Lower leg skin (tissue), 4 donors: ENCODE measurements at regions not wholly inside any gene's neighbourhood (a gene's known extent, or its start where the extent isn't known, plus 50 kb on each side); places are given as distances from the start of the nearest gene placed in this dataset.

Experiments used
- DNase-seq, 2 donors: peaks; one replicate each; pipeline ENCODE4 v3.0.0-alpha.2; 2019; ENCODE audit warnings: low spot score in 2 of 2
- H3K4me3 ChIP-seq: fragments of 200-600 bp; sonication (generic); 2 replicates; pipeline ENCODE4 v1.5.1; 2017; ENCODE audit warnings: mild to moderate bottlenecking, low read depth; ENCODE audit not compliant: poor library complexity, severe bottlenecking
- POLR2A ChIP-seq, 2 donors: fragments of 450-650 bp; IDR thresholded peaks; one replicate each; pipeline ENCODE4 v1.6.1; 2016 to 2017; ENCODE audit warnings: antibody characterized with exemption in 2 of 2, mild to moderate bottlenecking in 1 of 2, moderate library complexity in 1 of 2
- WGBS, 2 donors: methylation state at CpG; one replicate each; pipeline ENCODE4 v1.1.5; 2018; 5-methylcytosine and 5-hydroxymethylcytosine counted together
- intact Hi-C: fragments of 100-400 bp; cut with DNase I; formaldehyde crosslinking; loops from one replicate; pipeline ENCODE4 v1.15.0; 2023; ENCODE audit warnings: low total_unique reads
- TF ChIP-seq, protein P1 (sequence below), 3 donors: fragments of 450-650 bp; IDR thresholded peaks; one replicate each; pipeline ENCODE4 v1.5.1; 2016; ENCODE audit warnings: antibody characterized with exemption in 3 of 3, mild to moderate bottlenecking in 3 of 3, moderate library complexity in 2 of 3

DNA sequence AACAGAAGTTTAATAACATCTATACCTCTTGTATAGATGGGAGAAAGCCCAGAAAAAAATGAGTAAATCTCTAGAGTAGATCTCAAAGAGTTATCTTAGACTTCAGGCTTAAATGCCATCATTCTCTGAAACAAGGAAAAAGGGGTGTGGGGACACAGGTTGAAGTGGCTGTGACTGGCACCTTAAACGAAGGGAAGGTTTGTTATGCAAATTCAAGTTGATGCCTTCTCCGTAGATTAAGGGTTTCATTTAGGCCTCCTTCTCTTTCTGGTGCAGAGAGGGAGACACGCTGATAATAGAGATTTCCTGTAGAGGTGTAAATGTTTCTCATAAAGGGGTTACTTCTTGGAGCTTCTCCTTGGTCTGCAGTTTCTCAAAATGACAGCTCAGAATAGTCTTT lies 252.1 kb downstream of the CD83 start:
- intact Hi-C loops: no loop called here
- no peak for DNase-seq
- TF ChIP-seq POLR2A (IDR thresholded peaks at IDR 0.05): no peak
- TF ChIP-seq, protein P1, sequence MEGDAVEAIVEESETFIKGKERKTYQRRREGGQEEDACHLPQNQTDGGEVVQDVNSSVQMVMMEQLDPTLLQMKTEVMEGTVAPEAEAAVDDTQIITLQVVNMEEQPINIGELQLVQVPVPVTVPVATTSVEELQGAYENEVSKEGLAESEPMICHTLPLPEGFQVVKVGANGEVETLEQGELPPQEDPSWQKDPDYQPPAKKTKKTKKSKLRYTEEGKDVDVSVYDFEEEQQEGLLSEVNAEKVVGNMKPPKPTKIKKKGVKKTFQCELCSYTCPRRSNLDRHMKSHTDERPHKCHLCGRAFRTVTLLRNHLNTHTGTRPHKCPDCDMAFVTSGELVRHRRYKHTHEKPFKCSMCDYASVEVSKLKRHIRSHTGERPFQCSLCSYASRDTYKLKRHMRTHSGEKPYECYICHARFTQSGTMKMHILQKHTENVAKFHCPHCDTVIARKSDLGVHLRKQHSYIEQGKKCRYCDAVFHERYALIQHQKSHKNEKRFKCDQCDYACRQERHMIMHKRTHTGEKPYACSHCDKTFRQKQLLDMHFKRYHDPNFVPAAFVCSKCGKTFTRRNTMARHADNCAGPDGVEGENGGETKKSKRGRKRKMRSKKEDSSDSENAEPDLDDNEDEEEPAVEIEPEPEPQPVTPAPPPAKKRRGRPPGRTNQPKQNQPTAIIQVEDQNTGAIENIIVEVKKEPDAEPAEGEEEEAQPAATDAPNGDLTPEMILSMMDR (IDR thresholded peaks at IDR 0.05): no peak
- WGBS, 2 donors: 90 to 94% methylated on average over 3 of the region's 3 CpGs
- H3K4me3 ChIP-seq: no peak overlapping the region

DNA sequence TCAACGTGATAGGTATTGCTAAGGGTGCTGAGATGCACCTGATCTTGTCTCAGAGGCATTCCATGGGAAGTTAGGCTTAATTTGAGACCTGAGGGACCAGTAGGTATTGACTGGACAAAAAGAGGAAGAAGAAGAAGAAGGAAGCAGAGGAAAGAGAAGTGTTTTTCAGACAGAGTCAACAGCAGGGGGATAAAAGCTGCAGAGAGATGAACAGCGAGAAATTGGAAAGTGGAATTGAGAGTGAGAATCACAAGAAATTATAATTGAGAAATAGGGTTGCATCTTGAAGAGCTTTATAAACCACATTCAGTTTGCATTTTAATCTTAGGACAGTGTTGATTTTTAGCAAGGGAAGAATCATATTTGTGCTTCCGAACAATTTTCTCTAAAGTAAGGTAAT lies 254.0 kb downstream of the CD83 start:
- intact Hi-C loops: no loop called here
- WGBS, 2 donors: 77 to 87% methylated on average over 3 of the region's 3 CpGs
- TF ChIP-seq POLR2A (IDR thresholded peaks at IDR 0.05): no peak
- TF ChIP-seq, protein P1 (IDR thresholded peaks at IDR 0.05): no peak
- no peak for DNase-seq
- no peak overlapping the region for H3K4me3 ChIP-seq

DNA sequence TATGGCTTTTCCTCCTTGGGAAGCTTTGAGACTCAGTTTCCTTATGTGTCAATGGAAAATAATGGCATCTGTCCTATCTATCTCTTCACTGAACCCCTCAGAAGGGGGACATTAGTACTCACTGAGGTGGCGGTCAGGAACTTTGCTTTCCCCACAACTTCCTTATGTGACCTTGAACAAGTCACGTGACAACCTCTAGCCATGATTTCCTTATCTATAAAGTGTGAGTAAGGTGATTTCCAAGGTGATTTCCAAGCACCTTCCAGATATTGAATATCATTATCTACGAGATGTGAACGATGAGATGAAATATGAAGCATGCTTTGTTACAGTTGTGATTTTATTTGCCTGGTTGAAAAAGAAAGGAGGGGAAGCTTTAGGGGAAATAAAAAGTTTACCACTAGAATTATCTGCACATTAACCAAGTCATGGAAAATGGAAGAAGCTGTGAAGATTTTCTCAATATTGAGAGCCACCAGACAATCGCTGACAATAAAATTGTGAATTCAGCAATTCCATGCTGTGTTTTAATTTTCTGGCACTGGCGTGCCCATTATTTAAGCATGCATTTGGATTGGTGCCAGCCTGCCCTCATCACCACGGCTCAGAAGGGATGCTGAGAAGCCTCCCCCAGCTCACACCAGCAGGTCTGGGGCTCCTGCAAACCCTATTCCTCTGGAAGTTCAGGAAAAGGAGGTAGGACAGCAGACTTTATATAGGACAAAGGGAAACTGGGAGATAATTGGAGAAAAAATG lies 255.3 kb downstream of the CD83 start:
- no peak for TF ChIP-seq POLR2A (IDR thresholded peaks at IDR 0.05)
- TF ChIP-seq, protein P1 (IDR thresholded peaks at IDR 0.05): no peak
- DNase-seq: no peak
- no peak overlapping the region for H3K4me3 ChIP-seq
- intact Hi-C loops: no loop called here
- whole genome bisulfite sequencing, 2 donors: 60 to 62% methylated on average over 7 of the region's 7 CpGs

DNA sequence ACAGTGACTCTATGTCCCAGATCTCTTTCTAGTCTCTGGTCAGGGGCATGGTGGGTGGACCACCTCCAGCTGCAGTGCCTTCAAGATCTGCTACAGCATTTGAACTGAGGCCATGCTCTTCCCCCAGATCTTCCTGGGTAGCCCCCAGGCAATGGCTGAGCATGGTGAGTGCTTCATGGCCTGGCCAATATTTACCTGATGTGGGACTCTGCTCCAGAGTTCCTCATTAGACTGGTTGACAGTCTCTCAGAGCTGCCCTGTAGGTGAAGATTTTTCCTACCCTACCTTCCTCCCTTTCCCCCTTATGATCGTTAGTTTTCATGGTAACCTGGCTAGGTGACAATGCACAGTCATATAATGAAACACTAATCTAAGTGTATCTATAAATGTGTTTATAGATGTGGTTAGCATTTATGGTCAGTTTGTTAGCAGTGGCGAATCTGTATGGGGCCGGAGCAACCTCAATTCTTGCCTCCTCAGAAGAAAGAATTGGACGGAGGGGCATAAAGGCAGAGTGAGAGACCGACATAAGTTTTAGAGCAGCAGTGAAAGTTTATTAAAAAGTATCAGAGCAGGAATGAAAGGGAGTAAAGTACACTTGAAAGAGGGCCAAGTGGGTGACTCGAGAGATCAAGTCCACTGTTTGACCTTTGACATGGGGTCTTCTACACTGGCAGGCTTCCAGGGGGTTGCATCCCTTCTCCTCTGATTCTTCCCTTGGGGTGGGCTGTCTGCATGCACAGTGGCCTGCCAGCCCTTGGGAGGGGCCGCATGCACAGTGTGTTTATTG lies 256.3 kb downstream of the CD83 start:
- intact Hi-C loops: no loop called here
- no peak overlapping the region for H3K4me3 ChIP-seq
- DNase-seq: no peak
- TF ChIP-seq, protein P1 (IDR thresholded peaks at IDR 0.05): no peak
- TF ChIP-seq POLR2A (IDR thresholded peaks at IDR 0.05): no peak
- WGBS, 2 donors: 86 to 88% methylated on average over 7 of the region's 7 CpGs

DNA sequence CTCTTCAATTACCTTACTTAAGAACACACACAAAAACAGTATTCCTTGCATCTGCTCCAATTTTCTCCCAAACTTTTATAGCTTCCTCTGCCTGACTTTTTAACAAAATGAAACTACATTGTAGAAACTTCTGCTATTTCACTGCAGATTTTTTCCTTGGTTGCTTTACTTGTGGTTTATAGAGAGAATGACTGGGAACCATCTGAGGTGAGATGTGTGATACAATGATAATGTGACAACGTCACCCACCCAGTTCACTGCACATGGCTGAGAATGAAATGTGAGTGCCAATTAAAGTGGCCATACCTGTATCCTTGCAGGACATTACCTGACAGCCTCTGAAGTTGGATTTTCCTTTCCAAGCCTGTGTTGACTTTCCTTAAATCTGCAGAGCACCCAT lies 258.4 kb downstream of the CD83 start:
- TF ChIP-seq, protein P1 (IDR thresholded peaks at IDR 0.05): no peak
- no peak for TF ChIP-seq POLR2A (IDR thresholded peaks at IDR 0.05)
- intact Hi-C loops: no loop called here
- H3K4me3 ChIP-seq: no peak overlapping the region
- DNase-seq: no peak
- 43 to 61% methylated on average over 1 of the region's 1 CpG for WGBS, 2 donors
